ENCODE measurements at regions not wholly inside any gene's neighbourhood (a gene's known extent, or its start where the extent isn't known, plus 50 kb on each side); places are given as distances from the start of the nearest gene placed in this dataset.

- no peak for DNase-seq (ENCODE audit: low read depth)
- no peak overlapping the region for H3K4me3 ChIP-seq (ENCODE audit: control insufficient read depth, low read depth, low read length)
- no peak for TF ChIP-seq CTCF (conservative IDR thresholded peaks at IDR 0.05; ENCODE audit: control insufficient read depth, insufficient read depth, low read depth, low read length)
These were observed 52.5 kb upstream of the BOLA1 start for GRCh38 chr1:149846593-149847466.

GRCh38 chr1:149848340-149849110 is 50.8 kb upstream of the BOLA1 start:
- TF ChIP-seq CTCF (conservative IDR thresholded peaks at IDR 0.05; ENCODE audit: control insufficient read depth, insufficient read depth, low read depth, low read length): no peak
- H3K4me3 ChIP-seq (ENCODE audit: control insufficient read depth, low read depth, low read length): peak overlapping the region; percentile 63
- peak; percentile 7 for DNase-seq (ENCODE audit: low read depth)

GRCh38 chr1:149849111-149849946 is 50.0 kb upstream of the BOLA1 start:
- peak overlapping the region; percentile 63 for H3K4me3 ChIP-seq (ENCODE audit: control insufficient read depth, low read depth, low read length)
- TF ChIP-seq CTCF (conservative IDR thresholded peaks at IDR 0.05; ENCODE audit: control insufficient read depth, insufficient read depth, low read depth, low read length): no peak
- DNase-seq (ENCODE audit: low read depth): no peak
